Loucy (cell line): ENCODE measurements at regions not wholly inside any gene's neighbourhood (a gene's known extent, or its start where the extent isn't known, plus 50 kb on each side); places are given as distances from the start of the nearest gene placed in this dataset.

Experiments
- CTCF ChIP-seq: fragments of 200-600 bp; sonication (generic); conservative IDR thresholded peaks from 2 replicates; pipeline ENCODE4 v1.5.1; 2014; ENCODE audit warnings: mild to moderate bottlenecking, antibody characterized with exemption, low read length
- EZH2phosphoT487 ChIP-seq: fragments of 200-600 bp; IDR thresholded peaks from 2 replicates; pipeline ENCODE4 v1.6.1; 2018; ENCODE audit warnings: antibody characterized with exemption, mild to moderate bottlenecking, moderate library complexity, borderline replicate concordance

- no peak for TF ChIP-seq CTCF
- no peak for TF ChIP-seq EZH2phosphoT487
Measured at GRCh38 chr3:176794406-176794805, 402.9 kb downstream of the TBL1XR1 start.
